ENCODE measurements at regions not wholly inside any gene's neighbourhood (a gene's known extent, or its start where the extent isn't known, plus 50 kb on each side); places are given as distances from the start of the nearest gene placed in this dataset.
"Not testable (repeated sequence)": the region's sequence is repeated elsewhere in the genome, so short reads cannot be mapped to it uniquely, and the experiment has no call there.

- no peak for DNase-seq (ENCODE audit: low spot score)
These were observed 109.8 kb downstream of the GOSR1 start for GRCh38 chr17:30586818-30587595.

GRCh38 chr17:30584810-30585209 lies 107.6 kb downstream of the GOSR1 start:
- DNase-seq (ENCODE audit: low spot score): no peak

- no peak for DNase-seq (ENCODE audit: low spot score)
These were observed 103.7 kb downstream of the GOSR1 start for GRCh38 chr17:30580916-30581315.

- no peak for DNase-seq (ENCODE audit: low spot score)
These were observed 102.6 kb downstream of the GOSR1 start for GRCh38 chr17:30579610-30580315.

- DNase-seq (ENCODE audit: low spot score): not testable (repeated sequence)
These were observed 101.0 kb downstream of the GOSR1 start for GRCh38 chr17:30578015-30578717.

Data from umbilical cord (tissue), 1 donor.